ENCODE measurements at regions not wholly inside any gene's neighbourhood (a gene's known extent, or its start where the extent isn't known, plus 50 kb on each side); places are given as distances from the start of the nearest gene placed in this dataset.

DNA sequence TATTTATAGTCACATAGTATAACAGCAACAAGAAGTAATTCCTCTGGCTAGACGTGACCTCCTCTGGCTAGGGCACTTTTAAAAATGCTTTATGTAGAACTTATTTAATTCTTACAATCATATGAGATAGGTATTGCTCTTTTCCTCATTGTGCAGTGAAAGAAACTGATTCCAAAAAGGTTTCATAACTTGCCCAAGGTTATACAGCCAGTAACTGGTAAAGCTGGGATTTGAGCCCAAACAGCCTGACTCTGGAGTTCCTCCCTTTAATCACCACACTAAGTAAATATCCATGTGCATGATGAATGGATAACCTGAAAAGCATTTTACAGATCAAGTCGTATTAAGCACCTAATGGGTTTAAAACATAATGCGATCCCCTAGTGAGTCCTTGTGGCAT lies 214.6 kb downstream of the PRL start:
- Mint-ChIP-seq H3K4me3 (ENCODE audit: low read depth, unreplicated experiment) (no peak overlapping the region), H3K27me3 (ENCODE audit: unreplicated experiment) (no peaks in the 10 kb centered on the region), H3K27ac (ENCODE audit: unreplicated experiment) (no peak overlapping the region), H3K4me1 (ENCODE audit: low read depth, unreplicated experiment) (no peaks in the 10 kb centered on the region), H3K9me3 (ENCODE audit: low read depth, unreplicated experiment) (peaks cover 3% of the 10 kb centered on the region), H3K36me3 (ENCODE audit: insufficient read depth, unreplicated experiment) (no peaks in the 10 kb centered on the region)
- no TSS peak for BruUV-seq (replicated peaks)
- TF ChIP-seq, protein P1, sequence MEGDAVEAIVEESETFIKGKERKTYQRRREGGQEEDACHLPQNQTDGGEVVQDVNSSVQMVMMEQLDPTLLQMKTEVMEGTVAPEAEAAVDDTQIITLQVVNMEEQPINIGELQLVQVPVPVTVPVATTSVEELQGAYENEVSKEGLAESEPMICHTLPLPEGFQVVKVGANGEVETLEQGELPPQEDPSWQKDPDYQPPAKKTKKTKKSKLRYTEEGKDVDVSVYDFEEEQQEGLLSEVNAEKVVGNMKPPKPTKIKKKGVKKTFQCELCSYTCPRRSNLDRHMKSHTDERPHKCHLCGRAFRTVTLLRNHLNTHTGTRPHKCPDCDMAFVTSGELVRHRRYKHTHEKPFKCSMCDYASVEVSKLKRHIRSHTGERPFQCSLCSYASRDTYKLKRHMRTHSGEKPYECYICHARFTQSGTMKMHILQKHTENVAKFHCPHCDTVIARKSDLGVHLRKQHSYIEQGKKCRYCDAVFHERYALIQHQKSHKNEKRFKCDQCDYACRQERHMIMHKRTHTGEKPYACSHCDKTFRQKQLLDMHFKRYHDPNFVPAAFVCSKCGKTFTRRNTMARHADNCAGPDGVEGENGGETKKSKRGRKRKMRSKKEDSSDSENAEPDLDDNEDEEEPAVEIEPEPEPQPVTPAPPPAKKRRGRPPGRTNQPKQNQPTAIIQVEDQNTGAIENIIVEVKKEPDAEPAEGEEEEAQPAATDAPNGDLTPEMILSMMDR (IDR thresholded peaks at IDR 0.05; ENCODE audit: unreplicated experiment) = no peak
- intact Hi-C loops (cut with micrococcal nuclease; ENCODE audit: unreplicated experiment) = no loop called here
- no peak for DNase-seq
- CTCF ChIA-PET = interaction anchor here (0.5 kb wide), 1 partner anchor 106 kb away, joined by 3 read pairs; no protein-coding TSS in a partner anchor

DNA sequence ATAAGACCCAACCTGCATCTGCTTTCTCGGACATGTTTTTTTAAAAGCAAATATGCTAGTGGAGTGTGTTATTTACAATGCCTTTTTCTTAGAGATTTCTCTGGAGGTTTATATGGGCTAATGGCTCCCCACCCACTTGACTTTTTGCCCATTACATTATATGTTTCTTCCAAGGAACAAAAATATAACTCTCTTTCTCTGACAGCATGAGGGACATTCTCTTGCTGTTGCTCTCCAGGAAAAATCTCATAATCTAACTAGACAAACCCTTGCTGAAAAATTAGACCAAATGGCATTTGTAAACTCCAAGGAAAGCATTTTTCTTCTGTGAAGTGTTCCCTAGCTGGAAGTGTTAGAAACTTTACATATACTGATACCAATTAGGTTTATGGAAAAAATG lies 213.7 kb downstream of the PRL start:
- no TSS peak for BruUV-seq (replicated peaks)
- intact Hi-C loops (cut with micrococcal nuclease; ENCODE audit: unreplicated experiment) = no loop called here
- Mint-ChIP-seq H3K27ac (ENCODE audit: unreplicated experiment) (no peak overlapping the region), H3K4me1 (ENCODE audit: low read depth, unreplicated experiment) (no peaks in the 10 kb centered on the region), H3K27me3 (ENCODE audit: unreplicated experiment) (no peaks in the 10 kb centered on the region), H3K9me3 (ENCODE audit: low read depth, unreplicated experiment) (peaks cover 3% of the 10 kb centered on the region), H3K36me3 (ENCODE audit: insufficient read depth, unreplicated experiment) (no peaks in the 10 kb centered on the region), H3K4me3 (ENCODE audit: low read depth, unreplicated experiment) (no peak overlapping the region)
- CTCF ChIA-PET = interaction anchor here (0.9 to 1.2 kb wide), 2 partner anchors 132 to 702 kb away, joined by 3 read pairs; no protein-coding TSS in a partner anchor
- TF ChIP-seq, protein P1 (IDR thresholded peaks at IDR 0.05; ENCODE audit: unreplicated experiment) = no peak
- DNase-seq = no peak

DNA sequence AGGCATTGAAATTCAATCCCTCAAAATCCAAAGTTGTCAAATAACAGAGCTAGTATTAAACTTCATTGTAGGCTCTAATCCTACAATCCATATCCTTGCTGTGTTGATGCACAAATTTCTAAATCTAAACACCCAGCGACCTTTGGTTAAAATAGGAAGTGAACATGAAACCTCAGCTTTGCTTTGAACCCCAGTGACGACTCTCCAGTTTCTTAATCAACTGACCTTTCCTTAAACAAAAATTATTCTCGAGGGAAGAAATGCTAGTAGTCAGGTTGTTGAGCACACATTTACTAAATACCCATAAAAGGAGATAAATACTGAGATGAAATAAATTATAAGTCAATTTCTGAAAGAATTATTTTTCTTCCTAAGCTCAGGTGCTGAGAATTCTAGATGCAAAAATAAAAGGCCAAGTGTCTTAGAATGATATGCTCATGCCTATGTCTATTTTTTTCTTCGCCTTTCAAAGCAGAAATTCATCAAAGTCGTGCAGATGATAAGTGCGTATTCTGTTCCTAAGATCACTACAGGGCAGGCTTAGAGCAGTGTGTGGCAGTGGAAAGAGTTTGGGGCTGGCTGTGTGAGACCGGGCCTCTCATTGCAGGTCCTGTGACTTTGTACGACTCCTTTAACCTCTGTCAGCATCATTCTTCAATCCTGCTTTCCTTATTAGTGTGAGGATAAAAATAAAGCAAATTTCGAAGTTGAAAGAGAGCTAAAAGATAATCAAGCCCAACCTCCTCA lies 208.7 kb downstream of the PRL start:
- TF ChIP-seq, protein P1 (IDR thresholded peaks at IDR 0.05; ENCODE audit: unreplicated experiment) = no peak
- Mint-ChIP-seq H3K36me3 (ENCODE audit: insufficient read depth, unreplicated experiment) (no peaks in the 10 kb centered on the region), H3K9me3 (ENCODE audit: low read depth, unreplicated experiment) (peaks cover 3% of the 10 kb centered on the region), H3K4me1 (ENCODE audit: low read depth, unreplicated experiment) (no peaks in the 10 kb centered on the region), H3K27me3 (ENCODE audit: unreplicated experiment) (no peaks in the 10 kb centered on the region), H3K4me3 (ENCODE audit: low read depth, unreplicated experiment) (no peak overlapping the region), H3K27ac (ENCODE audit: unreplicated experiment) (no peak overlapping the region)
- DNase-seq = no peak
- CTCF ChIA-PET = interaction anchor here (0.6 kb wide), 1 partner anchor 103 kb away, joined by 3 read pairs; no protein-coding TSS in a partner anchor
- intact Hi-C loops (cut with micrococcal nuclease; ENCODE audit: unreplicated experiment) = no loop called here
- BruUV-seq (replicated peaks) = no TSS peak

DNA sequence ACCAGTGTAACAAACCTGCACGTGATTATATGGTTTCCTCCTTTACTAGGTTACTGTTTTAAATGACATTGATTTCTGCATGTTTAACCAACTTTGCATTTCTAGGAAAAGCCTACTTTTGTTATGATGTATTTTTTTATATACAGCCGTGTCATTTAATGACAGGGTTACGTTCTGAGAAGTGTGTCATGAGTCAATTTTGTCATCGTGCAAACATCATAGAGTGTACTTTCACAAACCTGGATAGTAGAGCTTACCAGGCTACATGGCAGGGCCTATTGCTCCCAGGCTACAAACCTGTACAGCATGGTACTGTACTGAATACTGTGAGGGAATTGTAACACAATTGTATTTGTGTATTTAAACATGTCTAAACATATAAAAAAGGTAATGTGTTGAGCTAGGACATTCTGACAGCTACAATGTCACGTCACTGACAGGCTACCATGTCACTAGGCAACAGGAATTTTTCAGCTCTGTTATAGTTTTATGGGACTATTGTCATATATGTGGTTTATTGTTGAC lies 205.3 kb downstream of the PRL start:
- intact Hi-C loops (cut with micrococcal nuclease; ENCODE audit: unreplicated experiment) = no loop called here
- Mint-ChIP-seq H3K4me1 (ENCODE audit: low read depth, unreplicated experiment) (no peaks in the 10 kb centered on the region), H3K4me3 (ENCODE audit: low read depth, unreplicated experiment) (no peak overlapping the region), H3K36me3 (ENCODE audit: insufficient read depth, unreplicated experiment) (no peaks in the 10 kb centered on the region), H3K9me3 (ENCODE audit: low read depth, unreplicated experiment) (no peaks in the 10 kb centered on the region), H3K27me3 (ENCODE audit: unreplicated experiment) (no peaks in the 10 kb centered on the region), H3K27ac (ENCODE audit: unreplicated experiment) (no peak overlapping the region)
- TF ChIP-seq, protein P1 (IDR thresholded peaks at IDR 0.05; ENCODE audit: unreplicated experiment) = no peak
- CTCF ChIA-PET = interaction anchor here (0.6 to 1.2 kb wide), 2 partner anchors 21 to 1473 kb away, joined by 3 read pairs; no protein-coding TSS in a partner anchor
- no TSS peak for BruUV-seq (replicated peaks)
- DNase-seq = no peak

Data from Calu3 (cell line).